ENCODE measurements at regions not wholly inside any gene's neighbourhood (a gene's known extent, or its start where the extent isn't known, plus 50 kb on each side); places are given as distances from the start of the nearest gene placed in this dataset.
"Not testable (repeated sequence)": the region's sequence is repeated elsewhere in the genome, so short reads cannot be mapped to it uniquely, and the experiment has no call there.

- DNase-seq = no peak
Observed at GRCh38 chr4:160251522-160252170, 1148.8 kb downstream of the RAPGEF2 start.

GRCh38 chr4:160257318-160257717 is 1154.4 kb downstream of the RAPGEF2 start:
- DNase-seq = no peak

- no peak for DNase-seq
Observed at GRCh38 chr4:160265014-160265413, 1162.1 kb downstream of the RAPGEF2 start.

- DNase-seq = no peak
Observed at GRCh38 chr4:160265836-160266235, 1163.0 kb downstream of the RAPGEF2 start.

- no peak for DNase-seq
Observed at GRCh38 chr4:160276785-160277325, 1174.0 kb downstream of the RAPGEF2 start.

- no peak for DNase-seq
Observed at GRCh38 chr4:160283081-160283480, 1180.2 kb downstream of the RAPGEF2 start.

GRCh38 chr4:160284516-160284915 is 1181.6 kb downstream of the RAPGEF2 start:
- no peak for DNase-seq

- no peak for DNase-seq
Observed at GRCh38 chr4:160286051-160286450, 1183.2 kb downstream of the RAPGEF2 start.

GRCh38 chr4:160296476-160296875 is 1193.6 kb downstream of the RAPGEF2 start:
- no peak for DNase-seq

GRCh38 chr4:160299177-160299576 is 1196.3 kb downstream of the RAPGEF2 start:
- DNase-seq = no peak

- DNase-seq = no peak
Observed at GRCh38 chr4:160299608-160300007, 1196.7 kb downstream of the RAPGEF2 start.

- DNase-seq = no peak
Observed at GRCh38 chr4:160316036-160316435, 1213.2 kb downstream of the RAPGEF2 start.

- DNase-seq = no peak
Observed at GRCh38 chr4:160318567-160319220, 1215.8 kb downstream of the RAPGEF2 start.

GRCh38 chr4:160319221-160319867 is 1216.5 kb downstream of the RAPGEF2 start:
- no peak for DNase-seq

GRCh38 chr4:160319868-160320260 is 1217.0 kb downstream of the RAPGEF2 start:
- DNase-seq = no peak

GRCh38 chr4:160326110-160326509 is 1223.2 kb downstream of the RAPGEF2 start:
- no peak for DNase-seq

- no peak for DNase-seq
Observed at GRCh38 chr4:160347197-160347596, 1244.3 kb downstream of the RAPGEF2 start.

- DNase-seq = no peak
Observed at GRCh38 chr4:160350944-160351343, 1248.1 kb downstream of the RAPGEF2 start.

GRCh38 chr4:160352637-160353036 is 1249.8 kb downstream of the RAPGEF2 start:
- DNase-seq = no peak

- DNase-seq = no peak
Observed at GRCh38 chr4:160353548-160353947, 1250.7 kb downstream of the RAPGEF2 start.

- DNase-seq = no peak
Observed at GRCh38 chr4:160362478-160362877, 1259.6 kb downstream of the RAPGEF2 start.

GRCh38 chr4:160364217-160364616 is 1261.3 kb downstream of the RAPGEF2 start:
- DNase-seq = no peak

GRCh38 chr4:160364665-160365064 is 1261.8 kb downstream of the RAPGEF2 start:
- not testable (repeated sequence) for DNase-seq

- not testable (repeated sequence) for DNase-seq
Observed at GRCh38 chr4:160365383-160365782, 1262.5 kb downstream of the RAPGEF2 start.

Measured in activated gamma-delta T cell (primary cell).